DND-41 (cell line): ENCODE measurements at regions not wholly inside any gene's neighbourhood (a gene's known extent, or its start where the extent isn't known, plus 50 kb on each side); places are given as distances from the start of the nearest gene placed in this dataset.

Source experiments
- ATAC-seq: fragments of 200-7000 bp; cut with Tn5 transposase; 3 replicates; pipeline ENCODE4 v1.9.1; 2021; ENCODE audit warnings: low read depth; ENCODE audit not compliant: insufficient read depth
- DNase-seq: peaks from one replicate; pipeline ENCODE4 v3.0.0-alpha.2; 2020
- H2AFZ ChIP-seq: 2 replicates; pipeline ENCODE4 v1.6.0; 2012; ENCODE audit warnings: low read depth, low read length
- H3K27ac ChIP-seq: 2 replicates; pipeline ENCODE4 v1.5.1; 2012; ENCODE audit warnings: low read length, inconsistent platforms
- H3K27me3 ChIP-seq: fragments of 200-600 bp; sonication (generic); 2 replicates; pipeline ENCODE4 v1.6.0; 2012; ENCODE audit warnings: low read length, mild to moderate bottlenecking, inconsistent platforms; ENCODE audit not compliant: insufficient read depth, poor library complexity
- H3K36me3 ChIP-seq: 2 replicates; pipeline ENCODE4 v1.5.1; 2012; ENCODE audit warnings: low read length, inconsistent platforms; ENCODE audit not compliant: insufficient read depth
- H3K4me1 ChIP-seq: 2 replicates; pipeline ENCODE4 v1.5.1; 2012; ENCODE audit warnings: mild to moderate bottlenecking, low read length; ENCODE audit not compliant: insufficient read depth
- H3K4me2 ChIP-seq: 2 replicates; pipeline ENCODE4 v1.6.0; 2012; ENCODE audit warnings: mild to moderate bottlenecking, moderate library complexity, low read length, inconsistent platforms; ENCODE audit not compliant: insufficient read depth
- H3K4me3 ChIP-seq, 2 experiments: fragments of 200-600 bp in 1 of 2; shearing (Covaris generic) in 1 of 2; 2 replicates each; pipeline ENCODE4 v1.5.1; 2012 to 2016; ENCODE audit warnings: inconsistent platforms in 2 of 2, low read length in 2 of 2, mild to moderate bottlenecking in 2 of 2, low read depth in 1 of 2, moderate library complexity in 1 of 2
- H3K79me2 ChIP-seq: 2 replicates; pipeline ENCODE4 v1.6.0; 2012; ENCODE audit warnings: low read length, inconsistent platforms; ENCODE audit not compliant: insufficient read depth
- H3K9ac ChIP-seq: 2 replicates; pipeline ENCODE4 v1.6.0; 2012; ENCODE audit warnings: low read depth, mild to moderate bottlenecking, inconsistent platforms, low read length, moderate library complexity
- H3K9me3 ChIP-seq: 2 replicates; pipeline ENCODE4 v1.5.1; 2012; ENCODE audit warnings: low read length, moderate library complexity, mild to moderate bottlenecking, inconsistent platforms; ENCODE audit not compliant: insufficient read depth, severe bottlenecking
- H4K20me1 ChIP-seq: 2 replicates; pipeline ENCODE4 v1.6.0; 2012; ENCODE audit warnings: low read length; ENCODE audit not compliant: insufficient read depth
- EZH2 ChIP-seq: IDR thresholded peaks from 3 replicates; pipeline ENCODE4 v1.6.1; 2012; ENCODE audit warnings: borderline replicate concordance, low read depth, mild to moderate bottlenecking, moderate library complexity, low read length, inconsistent platforms; ENCODE audit not compliant: severe bottlenecking
- TF ChIP-seq, protein P1 (sequence below): IDR thresholded peaks from 2 replicates; pipeline ENCODE4 v1.5.1; 2012; ENCODE audit warnings: borderline replicate concordance, low read length, moderate library complexity, mild to moderate bottlenecking; ENCODE audit not compliant: poor library complexity, severe bottlenecking; ENCODE audit errors: extremely low read depth

DNA sequence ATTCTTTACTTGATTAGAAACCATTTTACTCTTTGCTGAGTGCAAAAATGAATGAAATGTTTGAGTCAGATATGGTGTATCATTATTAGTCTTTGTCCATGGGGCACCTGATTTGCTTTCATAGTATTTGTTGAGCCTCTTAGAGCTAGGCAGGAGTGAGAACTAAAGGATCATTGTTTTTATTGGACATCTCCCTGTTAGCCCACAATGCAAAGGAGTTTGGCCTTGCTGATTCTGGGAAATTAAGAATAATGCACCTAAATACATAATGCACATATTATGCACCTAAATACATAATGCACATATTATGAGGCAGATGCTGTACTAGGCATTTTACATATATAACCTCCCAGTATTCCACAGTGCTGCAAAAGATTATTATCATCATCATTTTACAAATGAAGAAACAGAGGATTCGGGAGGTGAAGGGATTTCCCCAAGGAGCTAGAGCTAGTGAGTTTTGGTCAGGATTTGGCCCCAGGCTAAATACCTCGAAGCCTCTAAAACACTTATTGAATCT lies 113.0 kb upstream of the LIFR start:
- no peak for ATAC-seq

DNA sequence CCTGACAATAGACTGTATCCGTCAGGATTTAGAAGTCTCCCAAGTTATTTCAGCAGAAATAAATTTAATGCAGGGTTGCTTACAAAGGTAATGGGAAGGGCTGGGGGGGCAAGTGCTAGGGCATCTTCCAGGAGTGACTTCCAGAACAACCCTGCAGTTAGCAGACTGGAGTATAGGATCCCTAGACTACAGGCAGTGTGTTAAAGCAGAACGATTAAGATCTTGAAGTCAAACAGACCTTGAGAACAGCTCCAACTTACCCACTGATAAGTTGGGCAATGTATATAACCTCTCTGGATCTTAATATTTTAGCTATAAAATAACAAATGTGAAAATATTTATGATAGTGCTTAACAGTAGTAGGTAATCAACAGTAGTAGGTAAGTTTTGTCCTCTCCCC lies 113.6 kb upstream of the LIFR start:
- Histone ChIP-seq H2AFZ (no peak overlapping the region), H3K4me3 (no peak overlapping the region), H3K27ac (no peak overlapping the region), H3K9me3 (no peaks in the 10 kb centered on the region), H3K9ac (no peak overlapping the region), H3K79me2 (no peaks in the 10 kb centered on the region), H3K4me2 (no peak overlapping the region), H4K20me1 (no peaks in the 10 kb centered on the region), H3K27me3 (peaks cover 10% of the 10 kb centered on the region), H3K36me3 (no peaks in the 10 kb centered on the region), H3K4me1 (no peaks in the 10 kb centered on the region)
- ATAC-seq (no peak), DNase-seq (no peak)
- TF ChIP-seq, protein P1, sequence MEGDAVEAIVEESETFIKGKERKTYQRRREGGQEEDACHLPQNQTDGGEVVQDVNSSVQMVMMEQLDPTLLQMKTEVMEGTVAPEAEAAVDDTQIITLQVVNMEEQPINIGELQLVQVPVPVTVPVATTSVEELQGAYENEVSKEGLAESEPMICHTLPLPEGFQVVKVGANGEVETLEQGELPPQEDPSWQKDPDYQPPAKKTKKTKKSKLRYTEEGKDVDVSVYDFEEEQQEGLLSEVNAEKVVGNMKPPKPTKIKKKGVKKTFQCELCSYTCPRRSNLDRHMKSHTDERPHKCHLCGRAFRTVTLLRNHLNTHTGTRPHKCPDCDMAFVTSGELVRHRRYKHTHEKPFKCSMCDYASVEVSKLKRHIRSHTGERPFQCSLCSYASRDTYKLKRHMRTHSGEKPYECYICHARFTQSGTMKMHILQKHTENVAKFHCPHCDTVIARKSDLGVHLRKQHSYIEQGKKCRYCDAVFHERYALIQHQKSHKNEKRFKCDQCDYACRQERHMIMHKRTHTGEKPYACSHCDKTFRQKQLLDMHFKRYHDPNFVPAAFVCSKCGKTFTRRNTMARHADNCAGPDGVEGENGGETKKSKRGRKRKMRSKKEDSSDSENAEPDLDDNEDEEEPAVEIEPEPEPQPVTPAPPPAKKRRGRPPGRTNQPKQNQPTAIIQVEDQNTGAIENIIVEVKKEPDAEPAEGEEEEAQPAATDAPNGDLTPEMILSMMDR = no peak
- TF ChIP-seq EZH2 = no peak

More for the DNA sequence above, 113.0 kb upstream of the LIFR start:
- Histone ChIP-seq H2AFZ (no peak overlapping the region), H3K79me2 (no peaks in the 10 kb centered on the region), H4K20me1 (no peaks in the 10 kb centered on the region), H3K9me3 (no peaks in the 10 kb centered on the region), H3K27me3 (peaks cover 14% of the 10 kb centered on the region), H3K4me1 (no peaks in the 10 kb centered on the region), H3K27ac (no peak overlapping the region), H3K4me3 (no peak overlapping the region), H3K36me3 (no peaks in the 10 kb centered on the region), H3K4me2 (no peak overlapping the region), H3K9ac (no peak overlapping the region)
- DNase-seq = no peak
- TF ChIP-seq, protein P1 = no peak
- no peak for TF ChIP-seq EZH2

DNA sequence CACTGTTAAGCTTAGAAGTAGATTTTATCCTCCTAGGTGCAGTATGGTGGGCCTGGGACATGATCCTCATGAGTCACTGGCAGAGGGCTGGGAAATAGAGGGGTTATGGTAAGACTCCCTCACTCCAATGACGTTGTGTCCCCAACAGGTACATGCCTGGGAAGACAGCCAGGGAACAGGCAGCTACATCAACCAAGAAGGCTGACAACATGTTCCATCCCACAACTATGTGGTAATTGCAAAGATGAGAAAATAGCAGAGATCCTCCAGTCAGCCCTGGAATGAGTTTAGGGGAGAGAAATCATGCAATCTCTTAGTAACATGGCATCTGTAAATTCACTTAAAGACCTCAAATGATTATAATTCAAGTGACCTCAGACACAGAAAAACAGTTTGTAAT lies 114.4 kb upstream of the LIFR start:
- no peaks in the 10 kb centered on the region for H3K79me2 ChIP-seq
- H4K20me1 ChIP-seq = no peaks in the 10 kb centered on the region
- no peaks in the 10 kb centered on the region for H3K4me1 ChIP-seq
- no peak overlapping the region for H3K4me2 ChIP-seq
- no peaks in the 10 kb centered on the region for H3K9me3 ChIP-seq
- peaks cover 10% of the 10 kb centered on the region for H3K27me3 ChIP-seq
- H3K36me3 ChIP-seq = no peaks in the 10 kb centered on the region
- no peak overlapping the region for H2AFZ ChIP-seq
- TF ChIP-seq EZH2 = no peak
- TF ChIP-seq, protein P1 = no peak
- H3K9ac ChIP-seq = no peak overlapping the region
- no peak overlapping the region for H3K4me3 ChIP-seq
- no peak overlapping the region for H3K27ac ChIP-seq
- DNase-seq (no peak), ATAC-seq (no peak)
